Stomach (tissue), 8 donors: ENCODE measurements at regions not wholly inside any gene's neighbourhood (a gene's known extent, or its start where the extent isn't known, plus 50 kb on each side); places are given as distances from the start of the nearest gene placed in this dataset.

ENCODE experiments used
- DNase-seq, 2 donors: peaks; one replicate each; pipeline versions ENCODE4 v3.0.0 to v3.0.0-alpha.2; 2013 to 2019
- H3K27ac ChIP-seq, 5 donors: fragments of 200-600 bp in 4 of 5; sonication (generic) in 4 of 5; one replicate each; pipeline ENCODE4 v1.5.1; 2013 to 2019; ENCODE audit warnings: mild to moderate bottlenecking in 1 of 5, moderate library complexity in 1 of 5
- H3K27me3 ChIP-seq, 3 donors: fragments of 200-600 bp; sonication (generic); one replicate each; pipeline ENCODE4 v1.5.1; 2017 to 2019; ENCODE audit warnings: mixed run types in 1 of 3
- H3K36me3 ChIP-seq, 4 donors: fragments of 200-600 bp; sonication (generic); 1 replicate in 3 of 4; 2 replicates in 1 of 4; pipeline ENCODE4 v1.5.1; 2016 to 2019
- H3K4me1 ChIP-seq, 4 donors: fragments of 200-600 bp; sonication (generic); one replicate each; pipeline ENCODE4 v1.5.1; 2016 to 2019
- H3K4me3 ChIP-seq, 4 donors: fragments of 200-600 bp; sonication (generic) in 3 of 4; one replicate each; pipeline ENCODE4 v1.5.1; 2016 to 2019; ENCODE audit warnings: mild to moderate bottlenecking in 1 of 4
- H3K9me3 ChIP-seq, 4 donors: fragments of 200-600 bp; sonication (generic); one replicate each; pipeline ENCODE4 v1.5.1; 2016 to 2019
- CTCF ChIP-seq, 7 experiments: fragments of 450-650 bp in 4 of 7; fragments of 200-600 bp in 3 of 7; sonication (generic) in 3 of 7; IDR thresholded peaks; one replicate each; pipeline ENCODE4 v1.5.1; 2016 to 2019; ENCODE audit warnings: antibody characterized with exemption in 7 of 7, control low read depth in 2 of 7, mild to moderate bottlenecking in 1 of 7
- EP300 ChIP-seq: sonication (generic); formaldehyde crosslinking; IDR thresholded peaks from one replicate; pipeline ENCODE4 v1.6.1; 2017; ENCODE audit warnings: antibody characterized with exemption
- POLR2A ChIP-seq, 4 donors: fragments of 450-650 bp; IDR thresholded peaks; one replicate each; pipeline ENCODE4 v1.6.1; 2016; ENCODE audit warnings: antibody characterized with exemption in 4 of 4, control low read depth in 2 of 4, mild to moderate bottlenecking in 1 of 4, moderate library complexity in 1 of 4
- POLR2AphosphoS5 ChIP-seq, 3 donors: sonication (generic); formaldehyde crosslinking; IDR thresholded peaks; one replicate each; pipeline ENCODE4 v1.6.1; 2016; ENCODE audit warnings: antibody characterized with exemption in 3 of 3
- WGBS, 5 donors: extraction: QIAGEN DNeasy Blood & Tissue Kit in 3 of 5; methylation state at CpG; one replicate each; pipeline versions ENCODE4 v1.1.5 to v1.1.7; 2013 to 2018; 5-methylcytosine and 5-hydroxymethylcytosine counted together
- intact Hi-C: fragments of 100-400 bp; cut with DNase I; formaldehyde crosslinking; loops from one replicate; pipeline ENCODE4 v1.15.1; 2023; ENCODE audit warnings: low total_unique reads
- donor health status: healthy with polysubstance abuse.
- donor health status: Bipolar disorder and iron deficiency.
- donor health status: healthy.

GRCh38 chr12:17148706-17149105, 542.7 kb upstream of the LMO3 start:
- Histone ChIP-seq H3K4me3 (no peak overlapping the region), H3K9me3 (peaks cover 0 to 32% (median 25%) of the 10 kb centered on the region in 4 donors), H3K27me3 (no peaks in the 10 kb centered on the region), H3K36me3 (no peaks in the 10 kb centered on the region), H3K4me1 (no peaks in the 10 kb centered on the region), H3K27ac (no peak overlapping the region)
- intact Hi-C loops, result no loop called here
- no peak for TF ChIP-seq CTCF (IDR thresholded peaks at IDR 0.05)
- TF ChIP-seq EP300, result no peak
- TF ChIP-seq POLR2A (IDR thresholded peaks at IDR 0.05), result no peak
- no peak for TF ChIP-seq POLR2AphosphoS5 (IDR thresholded peaks at IDR 0.05)
- 77 to 91% (median 90%) methylated on average over 3 of the region's 3 CpGs for WGBS, 5 donors
- no peak for DNase-seq

- H3K36me3 ChIP-seq, result no peaks in the 10 kb centered on the region
- DNase-seq, result no peak
- TF ChIP-seq CTCF (IDR thresholded peaks at IDR 0.05), result no peak
- no peak for TF ChIP-seq POLR2AphosphoS5 (IDR thresholded peaks at IDR 0.05)
- no peak for TF ChIP-seq POLR2A (IDR thresholded peaks at IDR 0.05)
- no peak for TF ChIP-seq EP300
- peaks cover 0 to 8% (median 4%) of the 10 kb centered on the region in 4 donors for H3K9me3 ChIP-seq
- no peak overlapping the region for H3K27ac ChIP-seq
- 37 to 48% (median 44%) methylated on average over 2 of the region's 2 CpGs for WGBS, 5 donors
- no peaks in the 10 kb centered on the region for H3K4me1 ChIP-seq
- H3K4me3 ChIP-seq, result no peak overlapping the region
- no peaks in the 10 kb centered on the region for H3K27me3 ChIP-seq
- intact Hi-C loops, result no loop called here
Measured at GRCh38 chr12:17142856-17143255, 536.9 kb upstream of the LMO3 start.

- Histone ChIP-seq H3K27me3 (no peaks in the 10 kb centered on the region), H3K4me3 (no peak overlapping the region), H3K36me3 (no peaks in the 10 kb centered on the region), H3K9me3 (no peaks in the 10 kb centered on the region), H3K4me1 (no peaks in the 10 kb centered on the region), H3K27ac (no peak overlapping the region)
- TF ChIP-seq POLR2A (IDR thresholded peaks at IDR 0.05) (no peak), POLR2AphosphoS5 (IDR thresholded peaks at IDR 0.05) (no peak), CTCF (IDR thresholded peaks at IDR 0.05) (no peak), EP300 (no peak)
- 61 to 72% (median 66%) methylated on average over 2 of the region's 2 CpGs for WGBS, 5 donors
- DNase-seq, result no peak
- intact Hi-C loops, result no loop called here
Measured at GRCh38 chr12:17139931-17140330, 534.0 kb upstream of the LMO3 start.

- Histone ChIP-seq H3K27me3 (no peaks in the 10 kb centered on the region), H3K9me3 (no peaks in the 10 kb centered on the region), H3K4me1 (no peaks in the 10 kb centered on the region), H3K4me3 (no peak overlapping the region), H3K36me3 (no peaks in the 10 kb centered on the region), H3K27ac (no peak overlapping the region)
- 40 to 51% (median 46%) methylated on average over 3 of the region's 3 CpGs for WGBS, 5 donors
- TF ChIP-seq CTCF (IDR thresholded peaks at IDR 0.05) (no peak), POLR2A (IDR thresholded peaks at IDR 0.05) (no peak), POLR2AphosphoS5 (IDR thresholded peaks at IDR 0.05) (no peak), EP300 (no peak)
- DNase-seq, result peak in 1 of 2 donors; percentile 7
- intact Hi-C loops, result no loop called here
Measured at GRCh38 chr12:17137396-17137795, 531.4 kb upstream of the LMO3 start.
